ENCODE measurements at regions not wholly inside any gene's neighbourhood (a gene's known extent, or its start where the extent isn't known, plus 50 kb on each side); places are given as distances from the start of the nearest gene placed in this dataset.

DNA sequence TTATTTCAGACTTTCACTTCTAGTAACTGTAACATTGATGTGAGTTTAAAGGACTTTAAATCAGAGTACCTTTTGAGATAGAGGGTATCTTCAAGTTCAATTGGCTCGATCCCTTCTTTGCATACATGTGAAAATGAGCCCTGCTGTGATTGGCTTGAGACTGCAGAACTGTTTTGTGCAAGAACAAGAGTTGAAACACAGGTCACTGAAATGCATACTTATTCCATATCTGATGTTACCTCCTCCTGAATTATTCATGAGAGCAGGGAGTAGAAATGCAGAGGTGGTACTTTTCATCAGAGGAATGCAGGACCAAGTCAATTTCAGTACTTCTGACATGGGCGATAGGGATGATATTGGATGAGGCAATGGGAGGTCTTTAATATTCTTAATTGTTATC is 459.5 kb downstream of the TLR4 start:
- Mint-ChIP-seq H3K27me3 (ENCODE audit: low read depth) (no peaks in the 10 kb centered on the region), H3K9me3 (no peaks in the 10 kb centered on the region), H3K4me1 (no peaks in the 10 kb centered on the region), H3K36me3 (no peaks in the 10 kb centered on the region), H3K4me3 (no peak overlapping the region), H3K27ac (no peak overlapping the region)
- CTCF ChIA-PET: no interaction called here
- DNase-seq (ENCODE audit: low spot score) (no peak), ATAC-seq (no peak)
- TF ChIP-seq, protein P1, sequence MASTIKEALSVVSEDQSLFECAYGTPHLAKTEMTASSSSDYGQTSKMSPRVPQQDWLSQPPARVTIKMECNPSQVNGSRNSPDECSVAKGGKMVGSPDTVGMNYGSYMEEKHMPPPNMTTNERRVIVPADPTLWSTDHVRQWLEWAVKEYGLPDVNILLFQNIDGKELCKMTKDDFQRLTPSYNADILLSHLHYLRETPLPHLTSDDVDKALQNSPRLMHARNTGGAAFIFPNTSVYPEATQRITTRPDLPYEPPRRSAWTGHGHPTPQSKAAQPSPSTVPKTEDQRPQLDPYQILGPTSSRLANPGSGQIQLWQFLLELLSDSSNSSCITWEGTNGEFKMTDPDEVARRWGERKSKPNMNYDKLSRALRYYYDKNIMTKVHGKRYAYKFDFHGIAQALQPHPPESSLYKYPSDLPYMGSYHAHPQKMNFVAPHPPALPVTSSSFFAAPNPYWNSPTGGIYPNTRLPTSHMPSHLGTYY (CRISPR knock-in tag; IDR thresholded peaks at IDR 0.05): no peak
- TF ChIP-seq OVOL2 (CRISPR knock-in tag; IDR thresholded peaks at IDR 0.05; ENCODE audit: borderline replicate concordance) (no peak), ZNF263 (CRISPR knock-in tag; IDR thresholded peaks at IDR 0.05; ENCODE audit: low read depth) (no peak)
- TF ChIP-seq, protein P2, sequence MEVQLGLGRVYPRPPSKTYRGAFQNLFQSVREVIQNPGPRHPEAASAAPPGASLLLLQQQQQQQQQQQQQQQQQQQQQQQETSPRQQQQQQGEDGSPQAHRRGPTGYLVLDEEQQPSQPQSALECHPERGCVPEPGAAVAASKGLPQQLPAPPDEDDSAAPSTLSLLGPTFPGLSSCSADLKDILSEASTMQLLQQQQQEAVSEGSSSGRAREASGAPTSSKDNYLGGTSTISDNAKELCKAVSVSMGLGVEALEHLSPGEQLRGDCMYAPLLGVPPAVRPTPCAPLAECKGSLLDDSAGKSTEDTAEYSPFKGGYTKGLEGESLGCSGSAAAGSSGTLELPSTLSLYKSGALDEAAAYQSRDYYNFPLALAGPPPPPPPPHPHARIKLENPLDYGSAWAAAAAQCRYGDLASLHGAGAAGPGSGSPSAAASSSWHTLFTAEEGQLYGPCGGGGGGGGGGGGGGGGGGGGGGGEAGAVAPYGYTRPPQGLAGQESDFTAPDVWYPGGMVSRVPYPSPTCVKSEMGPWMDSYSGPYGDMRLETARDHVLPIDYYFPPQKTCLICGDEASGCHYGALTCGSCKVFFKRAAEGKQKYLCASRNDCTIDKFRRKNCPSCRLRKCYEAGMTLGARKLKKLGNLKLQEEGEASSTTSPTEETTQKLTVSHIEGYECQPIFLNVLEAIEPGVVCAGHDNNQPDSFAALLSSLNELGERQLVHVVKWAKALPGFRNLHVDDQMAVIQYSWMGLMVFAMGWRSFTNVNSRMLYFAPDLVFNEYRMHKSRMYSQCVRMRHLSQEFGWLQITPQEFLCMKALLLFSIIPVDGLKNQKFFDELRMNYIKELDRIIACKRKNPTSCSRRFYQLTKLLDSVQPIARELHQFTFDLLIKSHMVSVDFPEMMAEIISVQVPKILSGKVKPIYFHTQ (CRISPR knock-in tag; IDR thresholded peaks at IDR 0.05): no peak
- POLR2A ChIA-PET: no interaction called here

DNA sequence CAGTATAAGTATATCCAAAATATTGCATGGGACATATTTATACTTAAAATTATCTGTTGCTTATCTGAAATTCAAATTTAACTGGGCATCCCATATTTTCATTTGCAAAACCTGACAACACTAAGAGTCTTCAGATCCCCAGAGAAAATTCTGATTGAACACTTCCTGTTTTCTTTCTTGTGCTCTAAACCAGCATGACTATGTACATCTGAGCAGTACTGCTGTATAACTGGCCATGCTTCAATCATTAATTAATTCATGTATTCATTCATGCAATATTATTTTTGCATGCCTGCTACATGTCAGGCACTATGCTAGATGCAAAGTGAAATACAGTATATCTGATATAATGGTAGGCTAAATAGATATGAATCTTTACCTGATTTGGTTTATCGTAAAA is 461.2 kb downstream of the TLR4 start:
- no peak for DNase-seq (ENCODE audit: low spot score)
- TF ChIP-seq ZNF219 (CRISPR knock-in tag; IDR thresholded peaks at IDR 0.05; ENCODE audit: borderline replicate concordance): no peak
- TF ChIP-seq ZNF138 (CRISPR knock-in tag; conservative IDR thresholded peaks at IDR 0.05): no peak
- TF ChIP-seq NR2C2 (CRISPR knock-in tag; IDR thresholded peaks at IDR 0.05): no peak
- TF ChIP-seq, protein P3, sequence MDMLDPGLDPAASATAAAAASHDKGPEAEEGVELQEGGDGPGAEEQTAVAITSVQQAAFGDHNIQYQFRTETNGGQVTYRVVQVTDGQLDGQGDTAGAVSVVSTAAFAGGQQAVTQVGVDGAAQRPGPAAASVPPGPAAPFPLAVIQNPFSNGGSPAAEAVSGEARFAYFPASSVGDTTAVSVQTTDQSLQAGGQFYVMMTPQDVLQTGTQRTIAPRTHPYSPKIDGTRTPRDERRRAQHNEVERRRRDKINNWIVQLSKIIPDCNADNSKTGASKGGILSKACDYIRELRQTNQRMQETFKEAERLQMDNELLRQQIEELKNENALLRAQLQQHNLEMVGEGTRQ (CRISPR knock-in tag; IDR thresholded peaks at IDR 0.05): no peak
- TF ChIP-seq FOXJ3 (CRISPR knock-in tag; IDR thresholded peaks at IDR 0.05; ENCODE audit: borderline replicate concordance): no peak
- TF ChIP-seq, protein P4, sequence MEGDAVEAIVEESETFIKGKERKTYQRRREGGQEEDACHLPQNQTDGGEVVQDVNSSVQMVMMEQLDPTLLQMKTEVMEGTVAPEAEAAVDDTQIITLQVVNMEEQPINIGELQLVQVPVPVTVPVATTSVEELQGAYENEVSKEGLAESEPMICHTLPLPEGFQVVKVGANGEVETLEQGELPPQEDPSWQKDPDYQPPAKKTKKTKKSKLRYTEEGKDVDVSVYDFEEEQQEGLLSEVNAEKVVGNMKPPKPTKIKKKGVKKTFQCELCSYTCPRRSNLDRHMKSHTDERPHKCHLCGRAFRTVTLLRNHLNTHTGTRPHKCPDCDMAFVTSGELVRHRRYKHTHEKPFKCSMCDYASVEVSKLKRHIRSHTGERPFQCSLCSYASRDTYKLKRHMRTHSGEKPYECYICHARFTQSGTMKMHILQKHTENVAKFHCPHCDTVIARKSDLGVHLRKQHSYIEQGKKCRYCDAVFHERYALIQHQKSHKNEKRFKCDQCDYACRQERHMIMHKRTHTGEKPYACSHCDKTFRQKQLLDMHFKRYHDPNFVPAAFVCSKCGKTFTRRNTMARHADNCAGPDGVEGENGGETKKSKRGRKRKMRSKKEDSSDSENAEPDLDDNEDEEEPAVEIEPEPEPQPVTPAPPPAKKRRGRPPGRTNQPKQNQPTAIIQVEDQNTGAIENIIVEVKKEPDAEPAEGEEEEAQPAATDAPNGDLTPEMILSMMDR (IDR thresholded peaks at IDR 0.05): no peak
- TF ChIP-seq GTF2I (CRISPR knock-in tag; conservative IDR thresholded peaks at IDR 0.05): no peak
- TF ChIP-seq, protein P5, sequence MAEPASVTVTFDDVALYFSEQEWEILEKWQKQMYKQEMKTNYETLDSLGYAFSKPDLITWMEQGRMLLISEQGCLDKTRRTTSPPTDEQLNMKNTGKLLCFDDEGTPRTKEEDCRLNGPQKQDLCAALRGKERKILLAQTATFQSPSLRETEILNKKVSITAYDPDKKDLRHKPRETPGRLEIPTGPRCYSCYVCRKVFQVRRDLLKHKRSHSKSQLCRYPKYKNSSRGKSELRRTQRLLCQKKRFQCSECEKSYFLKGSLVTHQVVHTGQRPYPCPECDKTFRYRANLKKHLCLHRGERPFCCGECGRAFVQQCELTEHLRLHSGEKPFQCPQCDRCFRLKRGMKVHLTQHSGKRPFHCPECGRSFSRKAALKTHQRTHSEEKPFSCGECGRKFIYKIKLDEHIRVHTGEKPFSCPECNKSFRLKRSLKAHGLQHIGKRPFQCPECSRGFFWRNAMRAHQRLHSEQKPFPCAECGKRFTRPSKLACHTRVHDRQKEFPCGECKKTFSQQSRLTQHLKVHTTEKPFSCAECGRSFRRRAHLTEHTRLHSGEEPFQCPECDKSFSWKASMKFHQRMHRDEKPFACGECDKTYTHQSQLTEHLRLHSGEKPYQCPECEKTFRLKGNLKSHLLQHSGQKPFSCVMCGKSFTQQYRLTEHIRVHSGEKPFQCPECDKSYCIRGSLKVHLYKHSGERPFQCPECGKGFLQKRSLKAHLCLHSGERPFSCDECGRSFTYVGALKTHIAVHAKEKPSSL (CRISPR knock-in tag; conservative IDR thresholded peaks at IDR 0.05): no peak
- TF ChIP-seq, protein P6, sequence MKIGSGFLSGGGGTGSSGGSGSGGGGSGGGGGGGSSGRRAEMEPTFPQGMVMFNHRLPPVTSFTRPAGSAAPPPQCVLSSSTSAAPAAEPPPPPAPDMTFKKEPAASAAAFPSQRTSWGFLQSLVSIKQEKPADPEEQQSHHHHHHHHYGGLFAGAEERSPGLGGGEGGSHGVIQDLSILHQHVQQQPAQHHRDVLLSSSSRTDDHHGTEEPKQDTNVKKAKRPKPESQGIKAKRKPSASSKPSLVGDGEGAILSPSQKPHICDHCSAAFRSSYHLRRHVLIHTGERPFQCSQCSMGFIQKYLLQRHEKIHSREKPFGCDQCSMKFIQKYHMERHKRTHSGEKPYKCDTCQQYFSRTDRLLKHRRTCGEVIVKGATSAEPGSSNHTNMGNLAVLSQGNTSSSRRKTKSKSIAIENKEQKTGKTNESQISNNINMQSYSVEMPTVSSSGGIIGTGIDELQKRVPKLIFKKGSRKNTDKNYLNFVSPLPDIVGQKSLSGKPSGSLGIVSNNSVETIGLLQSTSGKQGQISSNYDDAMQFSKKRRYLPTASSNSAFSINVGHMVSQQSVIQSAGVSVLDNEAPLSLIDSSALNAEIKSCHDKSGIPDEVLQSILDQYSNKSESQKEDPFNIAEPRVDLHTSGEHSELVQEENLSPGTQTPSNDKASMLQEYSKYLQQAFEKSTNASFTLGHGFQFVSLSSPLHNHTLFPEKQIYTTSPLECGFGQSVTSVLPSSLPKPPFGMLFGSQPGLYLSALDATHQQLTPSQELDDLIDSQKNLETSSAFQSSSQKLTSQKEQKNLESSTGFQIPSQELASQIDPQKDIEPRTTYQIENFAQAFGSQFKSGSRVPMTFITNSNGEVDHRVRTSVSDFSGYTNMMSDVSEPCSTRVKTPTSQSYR (CRISPR knock-in tag; IDR thresholded peaks at IDR 0.05): no peak
- TF ChIP-seq ETV6 (CRISPR knock-in tag; IDR thresholded peaks at IDR 0.05): no peak
- peaks cover 1% of the 10 kb centered on the region for H3K4me1 Mint-ChIP-seq
- ChIA-PET CTCF (no interaction called here), POLR2A (no interaction called here)
- no peak for ATAC-seq
- no peaks in the 10 kb centered on the region for H3K36me3 Mint-ChIP-seq
- no peaks in the 10 kb centered on the region for H3K27me3 Mint-ChIP-seq (ENCODE audit: low read depth)
- H3K9me3 Mint-ChIP-seq: no peaks in the 10 kb centered on the region
- H3K27ac Mint-ChIP-seq: no peak overlapping the region
- H3K4me3 Mint-ChIP-seq: no peak overlapping the region

Measured in WTC11 (cell line).